GM12865 (cell line): ENCODE measurements at regions not wholly inside any gene's neighbourhood (a gene's known extent, or its start where the extent isn't known, plus 50 kb on each side); places are given as distances from the start of the nearest gene placed in this dataset.

Experiments
- DNase-seq: peaks from one replicate; pipeline ENCODE4 v3.0.0; 2010; ENCODE audit warnings: low read depth
- H3K4me3 ChIP-seq: 2 replicates; pipeline ENCODE4 v1.5.1; 2011; ENCODE audit warnings: mild to moderate bottlenecking, low read depth, low read length, control low read depth
- TF ChIP-seq, protein P1 (sequence below): IDR thresholded peaks from 2 replicates; pipeline ENCODE4 v1.5.1; 2011; ENCODE audit warnings: low read length, control low read depth, low read depth, inconsistent platforms; ENCODE audit not compliant: insufficient read depth; ENCODE audit errors: missing control alignments

DNA sequence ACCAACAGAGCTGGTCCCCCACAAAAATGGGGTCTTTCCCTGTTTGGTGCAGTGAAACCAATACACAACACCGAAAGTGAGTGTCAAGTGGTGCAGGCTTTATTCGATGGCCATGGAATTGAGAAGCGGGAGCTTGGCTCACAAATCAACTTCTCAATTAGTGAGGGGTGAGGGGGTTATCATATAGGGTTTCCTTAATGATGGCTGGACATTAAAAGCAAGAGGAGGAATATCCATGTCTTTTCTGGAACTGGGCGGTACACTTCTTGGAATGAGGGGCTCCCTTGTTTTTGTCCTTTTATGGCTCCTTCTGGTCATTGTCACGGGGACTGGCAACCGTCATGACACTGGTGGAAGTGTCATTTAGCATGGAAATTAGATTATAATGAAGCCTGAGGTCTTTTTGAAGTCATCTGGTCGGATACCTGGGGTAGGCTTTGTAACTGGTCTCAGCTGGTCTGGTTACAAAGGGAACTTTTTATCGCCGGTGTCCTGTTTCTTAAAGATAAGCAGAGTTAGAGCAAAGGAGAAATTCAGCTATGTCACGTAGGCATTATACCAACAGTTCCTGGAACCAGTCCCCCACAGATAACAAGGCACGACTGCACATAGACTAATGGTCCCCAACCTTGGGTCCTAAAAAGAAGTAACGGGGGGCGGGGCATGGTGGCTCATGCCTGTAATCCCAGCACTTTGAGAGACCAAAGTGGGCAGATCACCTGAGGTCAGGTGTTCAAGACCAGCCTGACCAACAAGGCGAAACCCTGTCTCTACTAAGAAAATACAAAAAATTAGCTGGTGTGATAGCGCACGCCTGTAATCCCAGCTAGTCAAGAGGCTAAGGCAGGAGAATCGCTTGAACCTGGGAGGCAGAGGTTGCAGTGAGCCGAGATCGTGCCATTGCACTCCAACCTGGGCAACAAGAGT, 93.5 kb upstream of the NDUFV2 start:
- no peak overlapping the region for H3K4me3 ChIP-seq
- TF ChIP-seq, protein P1, sequence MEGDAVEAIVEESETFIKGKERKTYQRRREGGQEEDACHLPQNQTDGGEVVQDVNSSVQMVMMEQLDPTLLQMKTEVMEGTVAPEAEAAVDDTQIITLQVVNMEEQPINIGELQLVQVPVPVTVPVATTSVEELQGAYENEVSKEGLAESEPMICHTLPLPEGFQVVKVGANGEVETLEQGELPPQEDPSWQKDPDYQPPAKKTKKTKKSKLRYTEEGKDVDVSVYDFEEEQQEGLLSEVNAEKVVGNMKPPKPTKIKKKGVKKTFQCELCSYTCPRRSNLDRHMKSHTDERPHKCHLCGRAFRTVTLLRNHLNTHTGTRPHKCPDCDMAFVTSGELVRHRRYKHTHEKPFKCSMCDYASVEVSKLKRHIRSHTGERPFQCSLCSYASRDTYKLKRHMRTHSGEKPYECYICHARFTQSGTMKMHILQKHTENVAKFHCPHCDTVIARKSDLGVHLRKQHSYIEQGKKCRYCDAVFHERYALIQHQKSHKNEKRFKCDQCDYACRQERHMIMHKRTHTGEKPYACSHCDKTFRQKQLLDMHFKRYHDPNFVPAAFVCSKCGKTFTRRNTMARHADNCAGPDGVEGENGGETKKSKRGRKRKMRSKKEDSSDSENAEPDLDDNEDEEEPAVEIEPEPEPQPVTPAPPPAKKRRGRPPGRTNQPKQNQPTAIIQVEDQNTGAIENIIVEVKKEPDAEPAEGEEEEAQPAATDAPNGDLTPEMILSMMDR = no peak
- no peak for DNase-seq

DNA sequence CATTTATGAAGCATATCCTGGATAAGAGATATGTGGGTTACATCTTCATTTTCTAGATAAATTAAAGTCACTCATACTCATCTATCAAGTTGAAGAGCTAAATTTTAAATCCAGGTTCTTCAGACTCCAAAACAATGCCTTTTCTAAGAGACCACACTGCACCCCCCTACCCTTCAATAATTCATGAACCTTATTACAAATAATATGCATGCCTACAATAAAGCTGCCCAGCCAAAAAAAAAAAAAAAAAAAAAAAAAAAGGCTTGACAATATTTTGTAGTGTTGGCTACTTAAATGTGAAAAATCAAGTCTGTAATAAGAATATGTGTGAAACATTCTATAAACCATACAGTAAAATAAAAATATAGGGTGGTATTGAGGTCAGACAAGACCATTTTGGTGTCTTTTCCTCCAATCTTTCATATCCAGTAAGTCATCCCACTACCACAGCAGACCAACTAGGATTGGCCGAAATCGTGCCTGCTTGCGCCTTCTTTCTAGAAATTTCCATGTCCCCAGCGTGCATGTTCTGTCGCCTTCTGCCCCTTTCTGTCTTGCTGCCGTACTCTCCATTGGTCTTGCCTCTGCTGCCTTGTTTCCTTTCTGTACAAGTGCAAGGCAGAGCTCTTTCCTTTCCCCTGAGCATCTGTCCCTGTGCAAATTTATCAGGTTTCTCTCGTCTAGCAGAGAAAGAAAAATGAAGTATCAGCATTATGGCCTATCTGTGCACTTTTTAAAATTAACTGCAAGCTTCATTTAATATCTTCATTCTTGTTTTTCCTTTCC, 92.6 kb upstream of the NDUFV2 start:
- no peak for DNase-seq
- H3K4me3 ChIP-seq = no peak overlapping the region
- TF ChIP-seq, protein P1 = no peak

DNA sequence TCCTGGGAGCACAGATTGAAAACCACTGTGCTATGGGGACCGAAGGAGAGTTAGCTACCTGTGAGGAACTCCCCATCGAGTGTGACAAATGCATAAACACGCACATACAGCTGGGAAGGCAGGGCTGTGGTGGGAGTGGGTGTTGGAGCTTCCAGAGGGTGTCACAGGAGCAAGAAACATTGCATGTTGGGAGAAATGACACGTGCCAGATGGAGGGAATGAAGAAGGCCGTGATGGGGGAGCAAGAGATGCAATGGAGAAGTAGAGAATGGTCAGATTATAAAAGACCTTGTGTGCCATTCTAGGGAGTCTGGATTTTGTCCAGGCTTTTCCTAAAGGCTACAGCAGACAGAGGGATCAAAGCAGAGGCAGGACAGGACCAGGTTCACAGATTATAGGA, 91.1 kb upstream of the NDUFV2 start:
- TF ChIP-seq, protein P1 = no peak
- no peak overlapping the region for H3K4me3 ChIP-seq
- no peak for DNase-seq

DNA sequence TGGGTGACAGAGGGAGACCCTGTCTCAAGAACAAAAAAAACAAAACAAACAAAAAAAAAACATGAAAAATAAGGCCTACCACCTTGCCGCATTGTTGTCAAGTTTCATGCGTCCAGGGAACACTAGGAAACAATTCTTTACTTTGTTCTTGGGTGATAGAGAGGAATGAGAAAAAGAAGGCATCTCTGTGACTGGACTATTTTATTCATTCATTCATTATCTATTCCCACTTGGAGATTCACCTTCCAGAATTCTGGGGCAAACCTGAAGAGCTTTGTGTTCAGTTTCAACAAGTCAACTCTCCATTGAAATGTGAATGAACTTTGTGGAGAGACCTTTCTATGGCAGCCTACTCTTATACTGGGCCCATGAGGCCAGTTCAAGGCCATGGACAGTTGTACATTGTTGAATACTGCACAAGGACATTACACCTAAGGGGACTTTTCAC, 88.5 kb upstream of the NDUFV2 start:
- no peak for DNase-seq
- TF ChIP-seq, protein P1 = no peak

DNA sequence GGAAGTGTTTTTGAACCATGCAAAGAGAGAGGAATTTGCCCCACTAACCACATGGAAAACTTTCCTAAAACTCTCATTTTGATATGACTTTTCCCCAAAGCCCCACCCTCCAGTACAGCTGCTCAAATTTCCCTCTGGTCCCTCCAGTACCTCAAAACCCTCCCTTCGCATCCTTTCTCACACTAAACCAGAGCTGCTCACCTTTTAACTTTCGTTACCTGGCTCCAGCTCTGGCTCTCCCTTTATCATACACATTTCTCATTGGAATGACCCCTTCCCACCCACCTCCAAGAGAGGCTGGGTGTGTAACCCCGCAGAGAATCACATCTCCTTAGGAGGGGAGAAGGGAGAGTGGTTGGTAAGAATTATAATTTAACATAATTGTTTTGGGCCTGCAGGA, 86.8 kb upstream of the NDUFV2 start:
- no peak overlapping the region for H3K4me3 ChIP-seq
- TF ChIP-seq, protein P1 = no peak
- no peak for DNase-seq

More for the DNA sequence above, 88.5 kb upstream of the NDUFV2 start:
- no peak overlapping the region for H3K4me3 ChIP-seq

DNA sequence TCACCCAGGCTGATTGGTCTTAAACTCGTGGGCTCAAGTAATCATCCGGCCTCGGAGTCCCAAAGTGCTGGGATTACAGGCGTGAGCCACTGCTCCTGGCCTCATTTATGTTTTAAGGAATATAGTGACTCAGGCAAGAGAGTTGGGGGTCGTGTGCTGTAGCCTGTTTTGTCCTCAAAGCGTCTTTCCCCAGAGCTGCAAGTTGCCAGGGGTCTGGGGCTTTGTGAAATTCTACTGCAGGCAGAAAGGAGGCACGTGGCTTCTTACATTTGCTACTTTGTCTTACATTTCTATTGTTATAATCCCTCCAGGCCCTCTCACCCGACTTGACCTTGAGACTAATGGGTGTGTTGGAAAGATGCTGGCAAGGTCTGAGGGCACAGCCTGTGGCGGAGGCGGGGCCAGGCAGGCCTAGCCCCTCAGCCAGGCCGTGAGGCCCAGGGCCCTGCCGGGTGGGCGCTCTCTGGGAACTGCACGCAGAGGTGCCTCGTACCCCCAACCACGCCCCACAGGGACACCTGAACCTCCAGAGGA, 85.8 kb upstream of the NDUFV2 start:
- TF ChIP-seq, protein P1 = no peak
- peak overlapping the region; percentile 47 for H3K4me3 ChIP-seq
- DNase-seq = no peak
